ENCODE measurements at regions not wholly inside any gene's neighbourhood (a gene's known extent, or its start where the extent isn't known, plus 50 kb on each side); places are given as distances from the start of the nearest gene placed in this dataset.

GRCh38 chr17:73740370-73740769 is 96.1 kb upstream of the SDK2 start:
- H3K27ac ChIP-seq (ENCODE audit: extremely low read depth, low read depth, low read length): no peak overlapping the region
- no peaks in the 10 kb centered on the region for H3K36me3 ChIP-seq (ENCODE audit: control insufficient read depth, insufficient read depth, low read length)
- no peak overlapping the region for H3K9ac ChIP-seq (ENCODE audit: insufficient read depth in 1 of 2, low read depth in 2 of 2, low read length in 2 of 2)
- no peaks in the 10 kb centered on the region for H3K9me3 ChIP-seq (replicated peaks; ENCODE audit: control insufficient read depth, insufficient read depth, low read depth, low read length)
- H3K27me3 ChIP-seq (ENCODE audit: control insufficient read depth in 2 of 2, insufficient read depth in 2 of 2, low read length in 2 of 2): peaks cover 6 to 65% of the 10 kb centered on the region in 2 experiments; a peak in 4 of 5 replicates
- FAIRE-seq (no peak), DNase-seq (ENCODE audit: extremely low read depth in 1 of 4, low spot score in 3 of 4) (no peak), ATAC-seq (no peak)
- no peak for TF ChIP-seq ZNF551 (CRISPR knock-in tag; IDR thresholded peaks at IDR 0.05)
- no peak for TF ChIP-seq ZNF644 (tag; IDR thresholded peaks at IDR 0.05; ENCODE audit: low read depth)
- no peak for TF ChIP-seq SNRNP70 (optimal IDR thresholded peaks at IDR 0.05; ENCODE audit: low read depth, low read length)
- no peak for TF ChIP-seq ZKSCAN1 (IDR thresholded peaks at IDR 0.05; ENCODE audit: low read depth, low read length)
- TF ChIP-seq ZNF740 (CRISPR knock-in tag; IDR thresholded peaks at IDR 0.05): no peak
- TF ChIP-seq ZNF740 (tag; IDR thresholded peaks at IDR 0.05): no peak
- no peak for TF ChIP-seq E2F3 (CRISPR knock-in tag; IDR thresholded peaks at IDR 0.05)
- no peak for TF ChIP-seq PHF21A (IDR thresholded peaks at IDR 0.05; ENCODE audit: borderline replicate concordance, low read depth)
- no peak for TF ChIP-seq MBD2 (IDR thresholded peaks at IDR 0.05; ENCODE audit: borderline replicate concordance, low read depth)
- no peak for TF ChIP-seq THAP7 (CRISPR knock-in tag; IDR thresholded peaks at IDR 0.05)
- TF ChIP-seq, protein P1, sequence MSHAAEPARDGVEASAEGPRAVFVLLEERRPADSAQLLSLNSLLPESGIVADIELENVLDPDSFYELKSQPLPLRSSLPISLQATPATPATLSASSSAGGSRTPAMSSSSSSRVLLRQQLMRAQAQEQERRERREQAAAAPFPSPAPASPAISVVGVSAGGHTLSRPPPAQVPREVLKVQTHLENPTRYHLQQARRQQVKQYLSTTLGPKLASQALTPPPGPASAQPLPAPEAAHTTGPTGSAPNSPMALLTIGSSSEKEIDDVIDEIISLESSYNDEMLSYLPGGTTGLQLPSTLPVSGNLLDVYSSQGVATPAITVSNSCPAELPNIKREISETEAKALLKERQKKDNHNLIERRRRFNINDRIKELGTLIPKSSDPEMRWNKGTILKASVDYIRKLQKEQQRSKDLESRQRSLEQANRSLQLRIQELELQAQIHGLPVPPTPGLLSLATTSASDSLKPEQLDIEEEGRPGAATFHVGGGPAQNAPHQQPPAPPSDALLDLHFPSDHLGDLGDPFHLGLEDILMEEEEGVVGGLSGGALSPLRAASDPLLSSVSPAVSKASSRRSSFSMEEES (CRISPR knock-in tag; IDR thresholded peaks at IDR 0.05): no peak
- no peaks in the 10 kb centered on the region for H3K4me1 ChIP-seq (replicated peaks in 1 of 2; ENCODE audit: control insufficient read depth in 2 of 2, insufficient read depth in 2 of 2, low read length in 2 of 2)
- ChIA-PET CTCF (ENCODE audit: low intra/inter-chr PET ratio) (no interaction called here), POLR2A (interaction anchor here (0.8 kb wide), 1 partner anchor 46 kb away, joined by 3 read pairs; no protein-coding TSS in a partner anchor)
- peaks cover 11% of the 10 kb centered on the region; the same call in 1 of the 2 replicates for H4K20me1 ChIP-seq (replicated peaks; ENCODE audit: control insufficient read depth, insufficient read depth, low read length)
- intact Hi-C loops (cut with micrococcal nuclease) (no loop called here), in situ Hi-C loops (cut with MboI) (no loop called here)
- H3K4me3 ChIP-seq: no peak overlapping the region
- H2AFZ ChIP-seq (ENCODE audit: low read depth, low read length): no peak overlapping the region
- H3K9me1 ChIP-seq (ENCODE audit: control insufficient read depth, insufficient read depth, low read length): no peaks in the 10 kb centered on the region
- H3K79me2 ChIP-seq (ENCODE audit: control insufficient read depth, insufficient read depth, low read length): no peaks in the 10 kb centered on the region
- WGBS (ENCODE audit: insufficient coverage, low coverage, missing lambda C conversion rate): 0% methylated on average over 6 of the region's 8 CpGs
- no TSS peak for BruUV-seq (replicated peaks)
- H3K4me2 ChIP-seq (ENCODE audit: insufficient read depth, low read length): no peak overlapping the region
